ENCODE measurements at regions not wholly inside any gene's neighbourhood (a gene's known extent, or its start where the extent isn't known, plus 50 kb on each side); places are given as distances from the start of the nearest gene placed in this dataset.

DNA sequence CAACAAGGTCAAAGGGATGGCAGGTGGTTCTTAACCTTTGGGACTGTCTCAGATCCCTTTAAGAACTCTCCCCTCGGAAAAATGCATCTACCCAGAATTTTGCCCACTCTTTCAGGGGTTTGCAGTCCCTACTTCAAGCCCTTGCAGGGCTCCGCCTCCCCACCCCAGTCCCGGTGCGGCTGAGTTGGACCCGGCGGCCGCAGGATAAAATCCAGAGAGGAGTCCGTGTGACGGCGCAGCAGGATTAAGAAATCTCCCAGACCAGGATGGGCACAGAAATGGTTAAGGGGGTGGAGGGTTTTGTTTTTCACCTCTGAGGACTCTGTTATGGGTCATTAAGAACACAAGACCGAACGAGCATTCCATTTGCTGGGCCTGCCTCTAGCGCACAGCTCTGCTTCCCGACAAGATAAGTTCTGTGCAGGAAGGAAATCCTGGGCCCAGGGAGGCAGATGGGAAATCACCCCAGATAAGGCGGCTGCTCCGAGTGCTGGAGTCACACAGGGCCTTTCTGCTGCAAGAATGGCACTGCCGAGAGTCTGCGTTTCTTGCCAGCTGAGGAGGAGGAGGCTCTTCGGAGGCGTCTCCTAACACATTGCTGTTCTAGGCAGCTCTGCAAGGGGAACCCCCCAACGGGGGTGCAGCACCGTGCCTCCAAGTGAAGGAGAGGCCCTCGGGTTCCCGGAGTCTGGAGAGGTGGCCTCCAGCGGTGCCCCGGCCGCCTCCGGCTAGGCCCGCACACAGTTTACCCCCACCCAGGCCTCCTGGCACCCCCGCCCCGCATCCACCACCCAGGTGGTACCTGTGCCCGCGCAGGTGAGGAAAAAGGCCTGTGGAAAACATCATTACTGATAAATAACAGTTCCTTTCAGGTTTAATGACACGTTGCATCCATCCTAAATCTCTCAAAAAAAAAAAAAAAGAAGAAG lies 277.6 kb downstream of the BCOR start:
- H3K4me1 ChIP-seq (ENCODE audit: control insufficient read depth, low read length): peaks cover 13% of the 10 kb centered on the region
- TF ChIP-seq, protein P1, sequence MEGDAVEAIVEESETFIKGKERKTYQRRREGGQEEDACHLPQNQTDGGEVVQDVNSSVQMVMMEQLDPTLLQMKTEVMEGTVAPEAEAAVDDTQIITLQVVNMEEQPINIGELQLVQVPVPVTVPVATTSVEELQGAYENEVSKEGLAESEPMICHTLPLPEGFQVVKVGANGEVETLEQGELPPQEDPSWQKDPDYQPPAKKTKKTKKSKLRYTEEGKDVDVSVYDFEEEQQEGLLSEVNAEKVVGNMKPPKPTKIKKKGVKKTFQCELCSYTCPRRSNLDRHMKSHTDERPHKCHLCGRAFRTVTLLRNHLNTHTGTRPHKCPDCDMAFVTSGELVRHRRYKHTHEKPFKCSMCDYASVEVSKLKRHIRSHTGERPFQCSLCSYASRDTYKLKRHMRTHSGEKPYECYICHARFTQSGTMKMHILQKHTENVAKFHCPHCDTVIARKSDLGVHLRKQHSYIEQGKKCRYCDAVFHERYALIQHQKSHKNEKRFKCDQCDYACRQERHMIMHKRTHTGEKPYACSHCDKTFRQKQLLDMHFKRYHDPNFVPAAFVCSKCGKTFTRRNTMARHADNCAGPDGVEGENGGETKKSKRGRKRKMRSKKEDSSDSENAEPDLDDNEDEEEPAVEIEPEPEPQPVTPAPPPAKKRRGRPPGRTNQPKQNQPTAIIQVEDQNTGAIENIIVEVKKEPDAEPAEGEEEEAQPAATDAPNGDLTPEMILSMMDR (IDR thresholded peaks at IDR 0.05; ENCODE audit: low read depth, low read length, poor library complexity, severe bottlenecking): no peak
- no peak for TF ChIP-seq EZH2phosphoT487 (IDR thresholded peaks at IDR 0.05; ENCODE audit: borderline replicate concordance, low read length)
- no peaks in the 10 kb centered on the region for H3K36me3 ChIP-seq (ENCODE audit: control insufficient read depth, low read length)
- H3K27ac ChIP-seq (ENCODE audit: low read depth, low read length): no peak overlapping the region
- no peaks in the 10 kb centered on the region for H3K9me3 ChIP-seq (ENCODE audit: control insufficient read depth, insufficient read depth, low read length)
- H4K20me1 ChIP-seq (ENCODE audit: control insufficient read depth, insufficient read depth, low read depth, low read length): no peaks in the 10 kb centered on the region
- H3K4me2 ChIP-seq (ENCODE audit: low read length): no peak overlapping the region
- H3K9me2 ChIP-seq (replicated peaks; ENCODE audit: control insufficient read depth, low read length): no peaks in the 10 kb centered on the region
- H3K79me2 ChIP-seq (ENCODE audit: control insufficient read depth, low read length): no peaks in the 10 kb centered on the region
- peaks cover 5% of the 10 kb centered on the region for H3K27me3 ChIP-seq (ENCODE audit: control insufficient read depth, low read length)
- no peak overlapping the region for H3K4me3 ChIP-seq (ENCODE audit: low read length)
- no peaks in the 10 kb centered on the region for H3F3A ChIP-seq (ENCODE audit: control insufficient read depth, insufficient read depth)

DNA sequence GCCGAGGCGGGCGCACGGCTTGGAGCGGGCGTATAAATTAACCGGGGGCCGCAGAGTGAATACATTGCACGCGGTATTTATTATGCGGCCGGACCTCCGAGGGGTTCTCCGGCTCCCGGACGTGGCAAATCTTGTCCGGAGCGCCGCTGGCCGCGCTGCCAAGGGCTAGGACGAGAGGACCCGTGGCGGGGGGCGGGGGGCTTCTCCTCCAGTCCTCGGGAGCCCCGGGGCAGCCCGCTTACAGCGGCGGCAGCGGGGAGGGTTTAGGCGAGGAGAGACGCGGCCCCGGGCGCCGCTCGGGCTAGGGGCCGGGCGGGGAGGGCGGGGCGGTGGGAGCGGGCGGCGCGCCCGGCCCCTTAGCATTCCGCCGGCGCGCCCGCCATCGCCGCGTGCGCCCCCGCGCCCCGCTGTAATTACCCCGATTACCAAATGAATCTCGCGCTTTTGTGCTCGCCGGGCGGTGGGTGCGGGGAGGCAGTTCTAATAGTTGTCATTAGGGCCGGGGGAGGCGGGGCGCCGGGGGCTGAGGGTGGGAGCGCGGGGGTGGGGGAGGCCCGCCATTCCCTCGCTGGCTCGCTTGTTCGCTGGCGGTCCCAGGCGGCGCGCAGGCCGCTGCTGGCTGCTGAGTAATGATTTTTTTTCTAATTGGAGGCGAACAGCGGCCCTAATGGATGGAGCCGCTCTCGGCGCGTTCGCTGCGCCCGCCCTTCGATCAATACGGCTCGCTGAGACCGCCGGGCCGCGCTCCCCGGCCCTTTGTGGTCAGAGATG lies 276.6 kb downstream of the BCOR start:
- Histone ChIP-seq H3K4me3 (ENCODE audit: low read length) (no peak overlapping the region), H3K36me3 (ENCODE audit: control insufficient read depth, low read length) (no peaks in the 10 kb centered on the region), H3K9me3 (ENCODE audit: control insufficient read depth, insufficient read depth, low read length) (no peaks in the 10 kb centered on the region), H3K4me2 (ENCODE audit: low read length) (no peak overlapping the region), H3K79me2 (ENCODE audit: control insufficient read depth, low read length) (no peaks in the 10 kb centered on the region), H4K20me1 (ENCODE audit: control insufficient read depth, insufficient read depth, low read depth, low read length) (no peaks in the 10 kb centered on the region), H3K4me1 (ENCODE audit: control insufficient read depth, low read length) (peaks cover 5% of the 10 kb centered on the region), H3K9me2 (replicated peaks; ENCODE audit: control insufficient read depth, low read length) (no peaks in the 10 kb centered on the region), H3F3A (ENCODE audit: control insufficient read depth, insufficient read depth) (no peaks in the 10 kb centered on the region), H3K27me3 (ENCODE audit: control insufficient read depth, low read length) (peaks cover 10% of the 10 kb centered on the region), H3K27ac (ENCODE audit: low read depth, low read length) (no peak overlapping the region)
- TF ChIP-seq, protein P1 (IDR thresholded peaks at IDR 0.05; ENCODE audit: low read depth, low read length, poor library complexity, severe bottlenecking): no peak
- no peak for TF ChIP-seq EZH2phosphoT487 (IDR thresholded peaks at IDR 0.05; ENCODE audit: borderline replicate concordance, low read length)

DNA sequence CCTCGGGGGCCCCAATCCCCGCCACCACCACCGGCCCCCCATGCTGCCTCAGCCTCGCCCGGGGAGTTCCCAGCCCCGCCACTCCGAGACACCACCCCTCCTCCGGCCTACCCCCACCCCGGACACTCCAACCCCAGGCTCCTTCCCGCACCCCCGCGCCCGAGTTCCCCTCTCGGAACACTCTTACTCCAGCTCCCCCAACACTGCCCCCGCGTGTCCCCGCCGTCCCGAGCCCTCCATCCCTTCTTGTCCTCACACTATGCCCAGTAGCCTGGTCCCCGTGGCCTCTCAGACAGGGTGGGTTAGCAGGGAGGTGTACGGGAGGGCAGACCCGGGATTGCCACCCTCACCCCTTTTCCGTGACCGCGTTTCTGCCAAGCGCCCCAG lies 276.1 kb downstream of the BCOR start:
- no peak overlapping the region for H3K4me2 ChIP-seq (ENCODE audit: low read length)
- H3K9me2 ChIP-seq (replicated peaks; ENCODE audit: control insufficient read depth, low read length): no peaks in the 10 kb centered on the region
- peaks cover 7% of the 10 kb centered on the region for H3K4me1 ChIP-seq (ENCODE audit: control insufficient read depth, low read length)
- H3K79me2 ChIP-seq (ENCODE audit: control insufficient read depth, low read length): no peaks in the 10 kb centered on the region
- H4K20me1 ChIP-seq (ENCODE audit: control insufficient read depth, insufficient read depth, low read depth, low read length): no peaks in the 10 kb centered on the region
- TF ChIP-seq, protein P1 (IDR thresholded peaks at IDR 0.05; ENCODE audit: low read depth, low read length, poor library complexity, severe bottlenecking): no peak
- TF ChIP-seq EZH2phosphoT487 (IDR thresholded peaks at IDR 0.05; ENCODE audit: borderline replicate concordance, low read length): no peak
- H3K36me3 ChIP-seq (ENCODE audit: control insufficient read depth, low read length): no peaks in the 10 kb centered on the region
- H3K27me3 ChIP-seq (ENCODE audit: control insufficient read depth, low read length): peaks cover 15% of the 10 kb centered on the region
- H3K4me3 ChIP-seq (ENCODE audit: low read length): no peak overlapping the region
- no peaks in the 10 kb centered on the region for H3K9me3 ChIP-seq (ENCODE audit: control insufficient read depth, insufficient read depth, low read length)
- H3F3A ChIP-seq (ENCODE audit: control insufficient read depth, insufficient read depth): no peaks in the 10 kb centered on the region
- no peak overlapping the region for H3K27ac ChIP-seq (ENCODE audit: low read depth, low read length)

All from DOHH2 (cell line).